ENCODE measurements at regions not wholly inside any gene's neighbourhood (a gene's known extent, or its start where the extent isn't known, plus 50 kb on each side); places are given as distances from the start of the nearest gene placed in this dataset.

DNA sequence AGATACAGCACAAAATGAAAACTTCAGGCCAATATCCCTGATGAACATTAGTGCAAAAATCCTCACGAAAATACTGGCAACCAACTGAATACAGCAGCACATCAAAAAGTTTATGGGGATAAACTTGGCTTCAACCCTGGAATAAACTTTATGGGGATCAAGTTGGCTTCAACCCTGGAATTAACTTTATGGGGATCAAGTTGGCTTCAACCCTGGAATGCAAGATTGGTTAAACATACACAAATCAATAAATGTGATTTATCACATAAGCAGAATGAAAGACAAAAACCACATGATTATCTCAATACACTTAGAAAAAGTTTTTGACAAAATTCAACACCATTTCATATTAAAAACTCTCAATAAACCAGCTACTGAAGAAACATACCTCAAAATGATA, 213.7 kb upstream of the DMRTA1 start:
- no peaks in the 10 kb centered on the region; a peak in 1 of 4 replicates for H3K27me3 ChIP-seq (replicated peaks in 1 of 2; ENCODE audit: control insufficient read depth in 2 of 2, insufficient read depth in 2 of 2, low read length in 1 of 2)
- 33% methylated on average over 1 of the region's 1 CpG for WGBS (ENCODE audit: insufficient coverage, insufficient replicate concordance, low lambda C conversion rate, missing lambda C conversion rate)
- FAIRE-seq (no peak), DNase-seq (ENCODE audit: low read depth, low spot score) (no peak), ATAC-seq (no peak)
- H4K20me1 ChIP-seq (ENCODE audit: control insufficient read depth, insufficient read depth), result no peaks in the 10 kb centered on the region
- POLR2A ChIA-PET, result no interaction called here
- H3K4me3 ChIP-seq, result no peak overlapping the region
- no peaks in the 10 kb centered on the region for H3K4me1 ChIP-seq (ENCODE audit: control insufficient read depth, insufficient read depth, low read length)
- H2AFZ ChIP-seq (ENCODE audit: control insufficient read depth, low read depth, low read length), result no peak overlapping the region
- no peak overlapping the region for H3K4me2 ChIP-seq (ENCODE audit: control insufficient read depth, insufficient read depth)
- RAD21 ChIA-PET (ENCODE audit: unreplicated experiment), result interaction anchor here (1.0 kb wide), 1 partner anchor 11 kb away, joined by 3 read pairs; no protein-coding TSS in a partner anchor
- no peaks in the 10 kb centered on the region for H3K79me2 ChIP-seq (ENCODE audit: control insufficient read depth, insufficient read depth, low read length)
- SMC1A ChIA-PET (ENCODE audit: uncharacterized antibody, unreplicated experiment), result interaction anchor here (1.4 kb wide), 1 partner anchor 419 kb away, joined by 3 read pairs; no protein-coding TSS in a partner anchor
- in situ Hi-C loops (cut with MboI) (no loop called here), intact Hi-C loops (cut with micrococcal nuclease; ENCODE audit: unreplicated experiment) (loop anchor here (10.0 kb wide), 1 partner anchor 198 kb away; no protein-coding TSS in a partner anchor)
- H3K27ac ChIP-seq (ENCODE audit: control insufficient read depth, insufficient read depth), result no peak overlapping the region
- TF ChIP-seq JUNB (IDR thresholded peaks at IDR 0.05) (no peak), CHD4 (IDR thresholded peaks at IDR 0.05) (no peak), ZNF217 (IDR thresholded peaks at IDR 0.05) (no peak), BMI1 (IDR thresholded peaks at IDR 0.05; ENCODE audit: borderline replicate concordance) (no peak), ZNF622 (IDR thresholded peaks at IDR 0.05) (no peak), MXI1 (IDR thresholded peaks at IDR 0.05; ENCODE audit: low read depth, low read length) (no peak), RFX5 (IDR thresholded peaks at IDR 0.05; ENCODE audit: low read depth, low read length) (no peak), NBN (IDR thresholded peaks at IDR 0.05) (no peak), LARP7 (IDR thresholded peaks at IDR 0.05) (no peak), BHLHE40 (IDR thresholded peaks at IDR 0.05; ENCODE audit: borderline replicate concordance in 1 of 2, low read depth in 2 of 2, low read length in 1 of 2) (no peak), CBX5 (IDR thresholded peaks at IDR 0.05; ENCODE audit: low read depth) (no peak), TCF3 (IDR thresholded peaks at IDR 0.05; ENCODE audit: borderline replicate concordance, insufficient read depth, low read depth, low read length) (no peak), ZSCAN29 (IDR thresholded peaks at IDR 0.05) (no peak), ZNF274 (IDR thresholded peaks at IDR 0.05; ENCODE audit: insufficient read depth, insufficient read length) (no peak)
- TF ChIP-seq, protein P1, sequence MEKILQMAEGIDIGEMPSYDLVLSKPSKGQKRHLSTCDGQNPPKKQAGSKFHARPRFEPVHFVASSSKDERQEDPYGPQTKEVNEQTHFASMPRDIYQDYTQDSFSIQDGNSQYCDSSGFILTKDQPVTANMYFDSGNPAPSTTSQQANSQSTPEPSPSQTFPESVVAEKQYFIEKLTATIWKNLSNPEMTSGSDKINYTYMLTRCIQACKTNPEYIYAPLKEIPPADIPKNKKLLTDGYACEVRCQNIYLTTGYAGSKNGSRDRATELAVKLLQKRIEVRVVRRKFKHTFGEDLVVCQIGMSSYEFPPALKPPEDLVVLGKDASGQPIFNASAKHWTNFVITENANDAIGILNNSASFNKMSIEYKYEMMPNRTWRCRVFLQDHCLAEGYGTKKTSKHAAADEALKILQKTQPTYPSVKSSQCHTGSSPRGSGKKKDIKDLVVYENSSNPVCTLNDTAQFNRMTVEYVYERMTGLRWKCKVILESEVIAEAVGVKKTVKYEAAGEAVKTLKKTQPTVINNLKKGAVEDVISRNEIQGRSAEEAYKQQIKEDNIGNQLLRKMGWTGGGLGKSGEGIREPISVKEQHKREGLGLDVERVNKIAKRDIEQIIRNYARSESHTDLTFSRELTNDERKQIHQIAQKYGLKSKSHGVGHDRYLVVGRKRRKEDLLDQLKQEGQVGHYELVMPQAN (conservative IDR thresholded peaks at IDR 0.05), result no peak
- TF ChIP-seq, protein P2, sequence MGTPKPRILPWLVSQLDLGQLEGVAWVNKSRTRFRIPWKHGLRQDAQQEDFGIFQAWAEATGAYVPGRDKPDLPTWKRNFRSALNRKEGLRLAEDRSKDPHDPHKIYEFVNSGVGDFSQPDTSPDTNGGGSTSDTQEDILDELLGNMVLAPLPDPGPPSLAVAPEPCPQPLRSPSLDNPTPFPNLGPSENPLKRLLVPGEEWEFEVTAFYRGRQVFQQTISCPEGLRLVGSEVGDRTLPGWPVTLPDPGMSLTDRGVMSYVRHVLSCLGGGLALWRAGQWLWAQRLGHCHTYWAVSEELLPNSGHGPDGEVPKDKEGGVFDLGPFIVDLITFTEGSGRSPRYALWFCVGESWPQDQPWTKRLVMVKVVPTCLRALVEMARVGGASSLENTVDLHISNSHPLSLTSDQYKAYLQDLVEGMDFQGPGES (IDR thresholded peaks at IDR 0.05), result no peak
- TF ChIP-seq, protein P3, sequence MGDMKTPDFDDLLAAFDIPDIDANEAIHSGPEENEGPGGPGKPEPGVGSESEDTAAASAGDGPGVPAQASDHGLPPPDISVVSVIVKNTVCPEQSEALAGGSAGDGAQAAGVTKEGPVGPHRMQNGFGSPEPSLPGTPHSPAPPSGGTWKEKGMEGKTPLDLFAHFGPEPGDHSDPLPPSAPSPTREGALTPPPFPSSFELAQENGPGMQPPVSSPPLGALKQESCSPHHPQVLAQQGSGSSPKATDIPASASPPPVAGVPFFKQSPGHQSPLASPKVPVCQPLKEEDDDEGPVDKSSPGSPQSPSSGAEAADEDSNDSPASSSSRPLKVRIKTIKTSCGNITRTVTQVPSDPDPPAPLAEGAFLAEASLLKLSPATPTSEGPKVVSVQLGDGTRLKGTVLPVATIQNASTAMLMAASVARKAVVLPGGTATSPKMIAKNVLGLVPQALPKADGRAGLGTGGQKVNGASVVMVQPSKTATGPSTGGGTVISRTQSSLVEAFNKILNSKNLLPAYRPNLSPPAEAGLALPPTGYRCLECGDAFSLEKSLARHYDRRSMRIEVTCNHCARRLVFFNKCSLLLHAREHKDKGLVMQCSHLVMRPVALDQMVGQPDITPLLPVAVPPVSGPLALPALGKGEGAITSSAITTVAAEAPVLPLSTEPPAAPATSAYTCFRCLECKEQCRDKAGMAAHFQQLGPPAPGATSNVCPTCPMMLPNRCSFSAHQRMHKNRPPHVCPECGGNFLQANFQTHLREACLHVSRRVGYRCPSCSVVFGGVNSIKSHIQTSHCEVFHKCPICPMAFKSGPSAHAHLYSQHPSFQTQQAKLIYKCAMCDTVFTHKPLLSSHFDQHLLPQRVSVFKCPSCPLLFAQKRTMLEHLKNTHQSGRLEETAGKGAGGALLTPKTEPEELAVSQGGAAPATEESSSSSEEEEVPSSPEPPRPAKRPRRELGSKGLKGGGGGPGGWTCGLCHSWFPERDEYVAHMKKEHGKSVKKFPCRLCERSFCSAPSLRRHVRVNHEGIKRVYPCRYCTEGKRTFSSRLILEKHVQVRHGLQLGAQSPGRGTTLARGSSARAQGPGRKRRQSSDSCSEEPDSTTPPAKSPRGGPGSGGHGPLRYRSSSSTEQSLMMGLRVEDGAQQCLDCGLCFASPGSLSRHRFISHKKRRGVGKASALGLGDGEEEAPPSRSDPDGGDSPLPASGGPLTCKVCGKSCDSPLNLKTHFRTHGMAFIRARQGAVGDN (IDR thresholded peaks at IDR 0.05), result no peak
- TF ChIP-seq, protein P4, sequence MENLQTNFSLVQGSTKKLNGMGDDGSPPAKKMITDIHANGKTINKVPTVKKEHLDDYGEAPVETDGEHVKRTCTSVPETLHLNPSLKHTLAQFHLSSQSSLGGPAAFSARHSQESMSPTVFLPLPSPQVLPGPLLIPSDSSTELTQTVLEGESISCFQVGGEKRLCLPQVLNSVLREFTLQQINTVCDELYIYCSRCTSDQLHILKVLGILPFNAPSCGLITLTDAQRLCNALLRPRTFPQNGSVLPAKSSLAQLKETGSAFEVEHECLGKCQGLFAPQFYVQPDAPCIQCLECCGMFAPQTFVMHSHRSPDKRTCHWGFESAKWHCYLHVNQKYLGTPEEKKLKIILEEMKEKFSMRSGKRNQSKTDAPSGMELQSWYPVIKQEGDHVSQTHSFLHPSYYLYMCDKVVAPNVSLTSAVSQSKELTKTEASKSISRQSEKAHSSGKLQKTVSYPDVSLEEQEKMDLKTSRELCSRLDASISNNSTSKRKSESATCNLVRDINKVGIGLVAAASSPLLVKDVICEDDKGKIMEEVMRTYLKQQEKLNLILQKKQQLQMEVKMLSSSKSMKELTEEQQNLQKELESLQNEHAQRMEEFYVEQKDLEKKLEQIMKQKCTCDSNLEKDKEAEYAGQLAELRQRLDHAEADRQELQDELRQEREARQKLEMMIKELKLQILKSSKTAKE (IDR thresholded peaks at IDR 0.05; ENCODE audit: low read depth, poor library complexity, severe bottlenecking), result no peak
- CTCF ChIA-PET, result interaction anchor here (1.2 to 1.8 kb wide), 2 partner anchors 11 to 419 kb away, joined by 3 to 10 read pairs; no protein-coding TSS in a partner anchor
- no peak overlapping the region for H3K9ac ChIP-seq (ENCODE audit: control insufficient read depth, insufficient read depth, low read length)
- no peaks in the 10 kb centered on the region; the same call in 2 of the 3 replicates for H3K9me3 ChIP-seq (replicated peaks; ENCODE audit: control insufficient read depth, insufficient read depth, low read length)
- no peaks in the 10 kb centered on the region for H3K36me3 ChIP-seq (ENCODE audit: control insufficient read depth in 2 of 2, insufficient read depth in 2 of 2, low read length in 1 of 2)
- no TSS peak for BruUV-seq (replicated peaks)
